ENCODE measurements at regions not wholly inside any gene's neighbourhood (a gene's known extent, or its start where the extent isn't known, plus 50 kb on each side); places are given as distances from the start of the nearest gene placed in this dataset.

GRCh38 chr2:188892636-188893035 lies 81.5 kb upstream of the COL3A1 start:
- DNase-seq (ENCODE audit: extremely low spot score, unreplicated experiment) = no peak
- H3K4me3 Mint-ChIP-seq (ENCODE audit: unreplicated experiment) = no peak overlapping the region
- peaks cover 8% of the 10 kb centered on the region for H3K4me1 Mint-ChIP-seq (ENCODE audit: unreplicated experiment)
- no peak overlapping the region for H3K27ac Mint-ChIP-seq (ENCODE audit: unreplicated experiment)
- peaks cover 19% of the 10 kb centered on the region for H3K9me3 Mint-ChIP-seq (ENCODE audit: unreplicated experiment)
- no peak for TF ChIP-seq CTCF (IDR thresholded peaks at IDR 0.05)
- no peaks in the 10 kb centered on the region for H3K27me3 Mint-ChIP-seq (ENCODE audit: unreplicated experiment)
- H3K36me3 Mint-ChIP-seq (ENCODE audit: unreplicated experiment) = peaks cover 6% of the 10 kb centered on the region

GRCh38 chr2:188893972-188894371 lies 80.2 kb upstream of the COL3A1 start:
- no peak for DNase-seq (ENCODE audit: extremely low spot score, unreplicated experiment)
- H3K9me3 Mint-ChIP-seq (ENCODE audit: unreplicated experiment) = peaks cover 6% of the 10 kb centered on the region
- peaks cover 2% of the 10 kb centered on the region for H3K36me3 Mint-ChIP-seq (ENCODE audit: unreplicated experiment)
- H3K27ac Mint-ChIP-seq (ENCODE audit: unreplicated experiment) = no peak overlapping the region
- no peak overlapping the region for H3K4me3 Mint-ChIP-seq (ENCODE audit: unreplicated experiment)
- peaks cover 14% of the 10 kb centered on the region for H3K4me1 Mint-ChIP-seq (ENCODE audit: unreplicated experiment)
- TF ChIP-seq CTCF (IDR thresholded peaks at IDR 0.05) = no peak
- no peaks in the 10 kb centered on the region for H3K27me3 Mint-ChIP-seq (ENCODE audit: unreplicated experiment)

- no peaks in the 10 kb centered on the region for H3K36me3 Mint-ChIP-seq (ENCODE audit: unreplicated experiment)
- no peak overlapping the region for H3K4me3 Mint-ChIP-seq (ENCODE audit: unreplicated experiment)
- H3K4me1 Mint-ChIP-seq (ENCODE audit: unreplicated experiment) = peaks cover 14% of the 10 kb centered on the region
- no peaks in the 10 kb centered on the region for H3K27me3 Mint-ChIP-seq (ENCODE audit: unreplicated experiment)
- H3K27ac Mint-ChIP-seq (ENCODE audit: unreplicated experiment) = no peak overlapping the region
- no peak for TF ChIP-seq CTCF (IDR thresholded peaks at IDR 0.05)
- DNase-seq (ENCODE audit: extremely low spot score, unreplicated experiment) = no peak
- peaks cover 2% of the 10 kb centered on the region for H3K9me3 Mint-ChIP-seq (ENCODE audit: unreplicated experiment)
Observed at GRCh38 chr2:188894979-188895378, 79.2 kb upstream of the COL3A1 start.

GRCh38 chr2:188897096-188897495 lies 77.1 kb upstream of the COL3A1 start:
- H3K36me3 Mint-ChIP-seq (ENCODE audit: unreplicated experiment) = no peaks in the 10 kb centered on the region
- H3K27me3 Mint-ChIP-seq (ENCODE audit: unreplicated experiment) = no peaks in the 10 kb centered on the region
- DNase-seq (ENCODE audit: extremely low spot score, unreplicated experiment) = no peak
- TF ChIP-seq CTCF (IDR thresholded peaks at IDR 0.05) = no peak
- peak overlapping the region; percentile 31 for H3K27ac Mint-ChIP-seq (ENCODE audit: unreplicated experiment)
- peaks cover 18% of the 10 kb centered on the region for H3K4me1 Mint-ChIP-seq (ENCODE audit: unreplicated experiment)
- H3K4me3 Mint-ChIP-seq (ENCODE audit: unreplicated experiment) = no peak overlapping the region
- no peaks in the 10 kb centered on the region for H3K9me3 Mint-ChIP-seq (ENCODE audit: unreplicated experiment)

GRCh38 chr2:188898261-188898660 lies 75.9 kb upstream of the COL3A1 start:
- H3K27me3 Mint-ChIP-seq (ENCODE audit: unreplicated experiment) = no peaks in the 10 kb centered on the region
- H3K9me3 Mint-ChIP-seq (ENCODE audit: unreplicated experiment) = no peaks in the 10 kb centered on the region
- no peaks in the 10 kb centered on the region for H3K36me3 Mint-ChIP-seq (ENCODE audit: unreplicated experiment)
- no peak overlapping the region for H3K27ac Mint-ChIP-seq (ENCODE audit: unreplicated experiment)
- H3K4me1 Mint-ChIP-seq (ENCODE audit: unreplicated experiment) = peaks cover 20% of the 10 kb centered on the region
- no peak overlapping the region for H3K4me3 Mint-ChIP-seq (ENCODE audit: unreplicated experiment)
- TF ChIP-seq CTCF (IDR thresholded peaks at IDR 0.05) = no peak
- DNase-seq (ENCODE audit: extremely low spot score, unreplicated experiment) = no peak

All from osteocyte (in vitro differentiated cells).